Renal pelvis (tissue), 1 donor: ENCODE measurements at regions not wholly inside any gene's neighbourhood (a gene's known extent, or its start where the extent isn't known, plus 50 kb on each side); places are given as distances from the start of the nearest gene placed in this dataset.
A peak's percentile ranks its signal among the peaks of the same experiment; 100 is the strongest.

ENCODE experiments used
- DNase-seq: peaks from one replicate; pipeline ENCODE4 v3.0.0-alpha.2; 2013

DNA sequence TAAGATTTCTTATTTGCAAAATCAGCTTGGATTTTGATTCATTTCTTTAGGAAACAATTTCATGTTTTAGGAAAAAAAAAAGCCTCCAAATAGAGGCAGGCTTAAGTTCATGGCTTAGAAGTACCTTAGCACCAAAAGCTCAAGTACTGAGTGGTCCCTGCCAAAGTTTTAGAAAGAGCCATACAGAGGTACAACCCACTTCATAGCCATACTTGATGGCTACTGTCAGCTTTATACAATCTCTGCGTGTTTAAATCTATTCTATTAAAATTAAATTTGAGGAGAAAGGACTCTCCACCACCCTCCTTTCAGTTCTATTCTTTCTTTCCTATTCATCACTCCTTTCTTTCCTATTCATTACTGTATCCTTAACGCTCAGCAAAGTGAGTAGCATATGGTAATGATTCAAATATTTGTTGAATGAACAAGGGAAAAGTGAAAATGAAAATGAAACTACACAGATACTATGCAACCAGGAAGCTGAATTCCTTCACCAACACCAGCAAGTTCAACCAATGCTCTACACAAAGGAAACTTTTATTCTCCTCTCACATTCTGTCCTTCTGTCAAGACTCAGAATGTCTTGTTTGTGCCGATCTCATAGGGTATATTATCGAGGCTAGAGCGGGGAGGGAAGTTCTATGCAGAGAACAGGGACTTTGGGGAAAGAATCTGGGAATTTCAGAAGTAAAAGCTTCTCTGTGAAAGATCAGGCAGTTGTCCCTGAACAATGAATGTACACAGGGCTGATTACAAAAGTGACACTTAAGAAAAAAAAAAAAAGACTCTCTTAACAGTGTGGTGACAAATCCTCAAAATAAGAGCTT is 138.6 kb upstream of the SPEF2 start:
- DNase-seq = no peak

GRCh38 chr5:35477911-35478310 is 139.8 kb upstream of the SPEF2 start:
- no peak for DNase-seq

DNA sequence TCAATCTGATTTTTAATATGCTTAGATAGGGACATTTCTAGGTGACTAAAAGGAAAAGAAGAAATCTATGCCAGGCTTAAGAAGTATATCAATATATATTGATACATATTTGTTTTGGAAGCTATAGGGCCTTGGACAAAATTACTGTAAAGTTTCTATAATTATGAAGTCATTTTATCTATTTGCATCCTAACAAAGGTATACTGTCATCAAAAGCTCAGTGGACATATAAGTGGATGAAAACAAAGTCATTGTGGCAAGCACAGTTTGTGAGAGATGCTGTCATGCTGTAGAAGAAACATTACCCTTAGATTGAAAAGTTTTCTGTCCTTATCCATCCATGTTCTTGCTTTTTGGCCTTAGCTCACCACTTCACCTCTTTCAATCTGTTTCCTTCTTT is 140.3 kb upstream of the SPEF2 start:
- no peak for DNase-seq

DNA sequence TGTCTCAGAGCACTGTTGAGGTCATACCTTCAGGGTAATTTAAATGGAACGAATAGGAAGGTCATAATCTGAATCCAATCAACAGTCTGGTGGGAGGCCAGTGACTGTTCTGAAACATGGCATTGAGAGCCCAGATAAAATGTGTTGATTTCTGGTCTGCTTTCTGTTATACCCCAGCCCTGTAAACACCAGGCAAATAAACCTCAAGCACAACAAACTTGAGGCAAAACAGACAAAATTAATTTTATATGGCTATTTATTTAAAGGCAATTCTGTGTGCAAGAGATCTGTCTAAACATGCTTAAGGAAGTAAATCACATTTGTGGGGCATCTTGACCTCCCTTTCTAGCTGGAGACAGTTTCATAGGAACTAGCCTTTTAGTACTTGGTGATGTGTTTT is 140.9 kb upstream of the SPEF2 start:
- DNase-seq = peak; percentile 83

DNA sequence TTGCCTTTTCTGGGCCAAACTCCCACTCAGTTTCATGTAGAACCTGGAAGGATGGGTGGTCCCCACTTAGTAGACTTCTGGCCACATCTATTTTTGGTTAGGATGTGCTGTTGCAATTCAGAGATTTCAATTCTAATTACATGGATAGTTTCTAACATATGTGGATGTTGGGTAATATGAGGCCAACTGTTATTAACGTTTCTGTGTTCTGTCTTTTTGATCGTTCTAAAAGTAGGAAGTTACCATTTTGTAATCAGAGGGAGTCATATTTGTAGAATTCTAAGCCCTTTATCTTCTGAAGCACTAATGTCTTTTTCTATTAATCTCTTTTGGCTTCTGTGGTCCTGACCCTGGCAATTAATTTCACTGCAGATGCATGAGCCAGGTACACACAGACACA is 141.6 kb upstream of the SPEF2 start:
- no peak for DNase-seq

DNA sequence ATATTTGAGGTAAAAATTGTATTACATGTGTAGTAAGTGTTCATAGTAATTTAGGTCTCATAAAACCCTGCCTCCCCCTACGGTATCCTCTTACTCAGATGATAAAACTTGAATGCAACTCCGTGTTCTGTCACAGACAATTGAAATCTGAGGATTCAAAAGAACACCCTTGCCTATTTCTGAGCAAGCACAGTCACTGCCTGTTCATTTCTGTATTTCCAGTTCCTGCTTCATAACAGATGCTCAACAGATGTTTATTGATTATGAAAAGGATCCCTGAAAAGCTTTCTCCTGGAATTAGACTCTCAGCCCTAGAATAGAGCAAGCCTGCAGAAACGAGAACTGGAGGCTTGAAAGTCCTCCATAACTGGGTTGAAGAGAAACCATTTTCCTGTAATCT is 144.1 kb upstream of the SPEF2 start:
- DNase-seq = no peak

DNA sequence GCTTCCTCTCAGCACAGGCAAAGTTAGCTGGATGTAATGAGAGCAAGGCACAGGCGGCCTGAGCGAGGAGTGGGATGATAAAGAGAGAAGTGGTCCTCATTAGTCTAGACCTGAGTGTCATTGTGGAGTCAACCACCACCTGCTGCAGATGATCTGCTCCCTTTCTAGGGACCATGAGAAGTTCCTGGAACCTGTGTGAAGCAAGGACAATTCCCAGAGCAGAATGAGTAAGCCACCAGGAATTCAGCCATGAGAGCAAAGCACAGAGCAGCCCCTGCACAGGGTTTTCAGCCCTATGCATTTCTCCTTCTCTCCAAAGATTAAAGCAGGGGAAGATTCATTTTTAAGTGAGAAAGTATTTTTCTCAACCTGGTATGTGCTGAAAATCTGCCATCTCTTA is 146.8 kb upstream of the SPEF2 start:
- DNase-seq = no peak

DNA sequence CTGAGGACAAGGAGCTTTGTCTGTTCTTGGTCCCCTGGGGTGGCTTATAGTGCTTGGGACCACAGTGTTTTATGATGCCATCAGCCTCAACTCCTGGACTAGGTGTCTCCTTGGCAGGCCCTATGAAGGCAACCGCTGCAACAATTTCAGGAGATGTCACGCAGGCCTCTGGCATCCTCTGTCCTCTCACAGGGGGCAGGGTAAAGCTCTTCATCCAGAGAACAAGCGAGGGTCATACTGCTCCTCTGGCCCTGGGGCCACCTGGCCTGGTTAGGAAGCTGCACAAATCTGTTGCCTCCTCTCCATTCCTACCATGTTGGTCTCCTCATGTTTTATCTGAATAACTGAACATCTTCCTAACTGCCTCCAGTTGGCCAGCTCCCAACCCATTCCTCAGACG is 148.9 kb upstream of the SPEF2 start:
- DNase-seq = no peak

DNA sequence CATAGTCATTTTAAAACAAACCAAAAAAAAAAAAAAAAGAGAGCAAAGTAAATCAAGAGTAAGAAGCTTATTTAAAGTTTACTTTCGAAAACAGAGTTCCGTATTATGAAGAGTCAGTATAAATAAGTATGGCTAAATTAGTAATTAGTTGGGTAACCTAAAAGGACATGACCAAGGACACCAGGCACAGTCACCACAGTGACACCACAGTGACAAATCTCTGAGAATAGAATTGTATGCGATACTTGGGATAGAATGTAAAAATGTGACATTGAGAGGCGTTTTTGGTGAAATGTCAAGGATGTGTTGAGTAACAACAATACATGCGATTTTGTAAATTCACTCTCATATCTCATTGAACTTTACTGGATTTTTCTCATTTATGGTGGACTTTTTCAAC is 150.9 kb upstream of the SPEF2 start:
- no peak for DNase-seq

GRCh38 chr5:35464757-35465156 is 152.9 kb upstream of the SPEF2 start:
- no peak for DNase-seq

GRCh38 chr5:35461530-35461929 is 156.1 kb upstream of the SPEF2 start:
- DNase-seq = no peak

- DNase-seq = no peak
Observed at GRCh38 chr5:35458824-35459207, 158.8 kb upstream of the SPEF2 start.

- DNase-seq = no peak
Observed at GRCh38 chr5:35457912-35458823, 159.5 kb upstream of the SPEF2 start.

- DNase-seq = no peak
Observed at GRCh38 chr5:35456506-35456905, 161.2 kb upstream of the SPEF2 start.

DNA sequence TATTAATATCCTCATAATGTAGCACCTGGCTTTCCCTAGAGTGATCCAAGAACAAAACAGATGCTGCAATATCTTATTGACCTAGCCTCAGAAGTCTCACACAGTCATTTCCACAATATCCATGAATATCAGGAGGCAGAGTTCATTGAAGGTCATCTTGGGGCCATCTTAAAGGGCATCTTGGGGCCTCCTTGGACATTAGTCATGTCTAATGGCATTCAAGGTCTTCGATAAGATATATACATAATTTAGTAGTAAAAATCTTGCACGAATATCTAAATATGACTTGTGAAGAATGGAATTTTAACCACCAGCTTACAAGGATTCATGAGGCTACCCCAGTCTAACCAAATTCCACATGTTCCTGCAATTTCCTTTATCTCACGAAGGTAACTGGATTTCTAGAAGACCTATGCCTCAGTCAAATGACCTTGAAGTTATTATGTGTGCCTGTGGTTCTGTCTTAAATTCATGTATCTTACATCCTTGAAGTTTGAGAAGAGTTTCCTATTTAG is 163.6 kb upstream of the SPEF2 start:
- DNase-seq = no peak

DNA sequence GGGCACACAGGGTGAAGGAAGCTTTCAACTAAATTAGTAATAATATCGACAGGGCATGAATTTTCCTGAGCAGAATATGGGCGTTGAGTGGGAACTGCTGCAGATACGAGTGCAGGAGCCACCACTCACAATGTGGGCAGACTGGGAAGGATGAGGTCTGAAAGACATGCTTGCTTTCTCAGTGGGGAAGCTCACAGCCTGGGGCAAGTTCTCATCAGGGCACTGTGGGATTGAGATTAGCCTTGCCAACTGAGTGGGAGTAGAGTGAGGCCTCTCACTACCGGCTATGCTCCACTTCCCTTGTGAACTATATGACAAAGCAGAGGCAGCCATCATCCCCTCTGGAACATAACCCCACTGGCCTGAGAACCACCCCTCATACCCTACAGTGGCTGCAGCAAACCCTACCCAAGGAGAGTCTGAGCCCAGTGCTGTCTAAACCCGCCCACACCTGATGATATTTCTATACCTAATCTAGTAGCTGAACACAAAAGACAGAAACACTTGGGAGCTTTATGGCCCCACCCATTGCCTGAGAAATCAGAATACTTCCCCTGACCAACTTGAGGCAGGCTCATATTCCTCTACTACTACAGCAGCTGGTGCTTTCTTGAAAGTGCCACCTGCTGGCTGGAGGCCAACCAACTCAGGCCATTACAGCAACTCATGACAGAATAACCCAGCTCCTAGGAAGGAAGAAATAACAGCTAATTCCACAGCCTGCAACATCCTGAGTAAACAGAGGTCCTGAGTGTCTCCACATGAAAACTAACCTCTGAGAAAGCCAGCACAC is 173.7 kb upstream of the SPEF2 start:
- no peak for DNase-seq

- no peak for DNase-seq
Observed at GRCh38 chr5:35442885-35443639, 174.6 kb upstream of the SPEF2 start.

- DNase-seq = no peak
Observed at GRCh38 chr5:35440409-35440808, 177.3 kb upstream of the SPEF2 start.

DNA sequence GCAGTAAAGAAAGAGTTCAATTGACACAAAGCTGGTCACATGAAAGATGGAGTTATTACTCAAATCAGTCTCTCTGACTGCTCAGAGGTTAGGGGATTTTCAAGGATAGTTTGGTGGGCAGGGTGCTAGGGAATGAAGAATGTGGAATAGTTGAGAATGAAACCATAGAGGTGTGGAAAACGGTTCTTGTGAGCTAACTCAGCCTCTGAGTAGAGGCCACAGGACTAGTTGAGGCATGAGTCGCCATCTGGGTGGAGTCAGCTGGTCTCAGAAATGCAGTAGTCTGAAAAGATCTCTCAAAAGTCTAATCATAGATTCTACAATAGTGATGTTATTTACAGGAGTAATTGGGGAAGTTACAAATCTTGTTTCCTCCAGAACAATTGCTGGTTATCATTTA is 178.9 kb upstream of the SPEF2 start:
- no peak for DNase-seq

- no peak for DNase-seq
Observed at GRCh38 chr5:35438288-35438687, 179.4 kb upstream of the SPEF2 start.

- DNase-seq = peak; percentile 12
Observed at GRCh38 chr5:35436400-35437057, 181.1 kb upstream of the SPEF2 start.
